Stimulated activated CD4-positive, alpha-beta T cell treated with anti-CD3 and anti-CD28 coated beads, Interleukin-15, amount 100 ng/mL, for 48 hours (primary cell): ENCODE measurements at regions not wholly inside any gene's neighbourhood (a gene's known extent, or its start where the extent isn't known, plus 50 kb on each side); places are given as distances from the start of the nearest gene placed in this dataset.

Source experiments
- DNase-seq, 2 donors: peaks; one replicate each; pipeline ENCODE4 v3.0.0-alpha.2; 2020; ENCODE audit warnings: low read depth in 2 of 2

- DNase-seq, result no peak
Observed at GRCh38 chr1:79326875-79327274, 320.3 kb upstream of the ADGRL4 start.

GRCh38 chr1:79325705-79326104 lies 319.2 kb upstream of the ADGRL4 start:
- no peak for DNase-seq

- DNase-seq, result no peak
Observed at GRCh38 chr1:79325126-79325525, 318.6 kb upstream of the ADGRL4 start.

GRCh38 chr1:79323239-79324025 lies 316.9 kb upstream of the ADGRL4 start:
- DNase-seq, result no peak

GRCh38 chr1:79322511-79323027 lies 316.0 kb upstream of the ADGRL4 start:
- no peak for DNase-seq

- no peak for DNase-seq
Observed at GRCh38 chr1:79312438-79312837, 305.9 kb upstream of the ADGRL4 start.

- no peak for DNase-seq
Observed at GRCh38 chr1:79310609-79311008, 304.1 kb upstream of the ADGRL4 start.

GRCh38 chr1:79304131-79304530 lies 297.6 kb upstream of the ADGRL4 start:
- DNase-seq, result no peak

- DNase-seq, result no peak
Observed at GRCh38 chr1:79303040-79303439, 296.5 kb upstream of the ADGRL4 start.

- DNase-seq, result no peak
Observed at GRCh38 chr1:79302380-79302930, 295.9 kb upstream of the ADGRL4 start.

GRCh38 chr1:79295967-79296366 lies 289.4 kb upstream of the ADGRL4 start:
- DNase-seq, result no peak

GRCh38 chr1:79293611-79294010 lies 287.1 kb upstream of the ADGRL4 start:
- no peak for DNase-seq

- DNase-seq, result no peak
Observed at GRCh38 chr1:79290927-79291474, 284.5 kb upstream of the ADGRL4 start.

GRCh38 chr1:79287982-79288381 lies 281.5 kb upstream of the ADGRL4 start:
- no peak for DNase-seq

- no peak for DNase-seq
Observed at GRCh38 chr1:79285667-79286066, 279.1 kb upstream of the ADGRL4 start.

- DNase-seq, result no peak
Observed at GRCh38 chr1:79283451-79283850, 276.9 kb upstream of the ADGRL4 start.

GRCh38 chr1:79281442-79281841 lies 274.9 kb upstream of the ADGRL4 start:
- DNase-seq, result no peak

GRCh38 chr1:79271759-79272158 lies 265.2 kb upstream of the ADGRL4 start:
- DNase-seq, result no peak

- no peak for DNase-seq
Observed at GRCh38 chr1:79264975-79265818, 258.7 kb upstream of the ADGRL4 start.

- no peak for DNase-seq
Observed at GRCh38 chr1:79264285-79264684, 257.8 kb upstream of the ADGRL4 start.

- no peak for DNase-seq
Observed at GRCh38 chr1:79262745-79263258, 256.3 kb upstream of the ADGRL4 start.
